ENCODE measurements at regions not wholly inside any gene's neighbourhood (a gene's known extent, or its start where the extent isn't known, plus 50 kb on each side); places are given as distances from the start of the nearest gene placed in this dataset.

DNA sequence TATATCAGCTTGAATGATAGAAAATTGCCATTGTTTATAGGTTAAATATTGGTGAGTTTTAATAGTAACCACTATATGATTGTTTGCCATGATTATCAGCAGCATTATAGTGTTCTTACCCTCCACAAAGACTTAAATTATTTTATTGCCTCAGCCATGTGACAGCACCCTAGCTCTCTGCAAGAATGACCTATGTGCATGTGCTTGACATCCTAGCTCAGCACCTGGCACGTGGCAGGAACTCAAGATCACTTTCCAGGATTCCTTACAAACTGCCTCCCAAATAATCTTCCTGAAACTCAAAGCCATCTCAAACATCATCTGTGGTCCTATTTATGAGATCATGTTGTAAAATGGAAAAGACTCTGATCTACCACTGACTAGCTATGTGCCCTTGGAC, 68.1 kb upstream of the ANKRD30A start:
- TF ChIP-seq, protein P1, sequence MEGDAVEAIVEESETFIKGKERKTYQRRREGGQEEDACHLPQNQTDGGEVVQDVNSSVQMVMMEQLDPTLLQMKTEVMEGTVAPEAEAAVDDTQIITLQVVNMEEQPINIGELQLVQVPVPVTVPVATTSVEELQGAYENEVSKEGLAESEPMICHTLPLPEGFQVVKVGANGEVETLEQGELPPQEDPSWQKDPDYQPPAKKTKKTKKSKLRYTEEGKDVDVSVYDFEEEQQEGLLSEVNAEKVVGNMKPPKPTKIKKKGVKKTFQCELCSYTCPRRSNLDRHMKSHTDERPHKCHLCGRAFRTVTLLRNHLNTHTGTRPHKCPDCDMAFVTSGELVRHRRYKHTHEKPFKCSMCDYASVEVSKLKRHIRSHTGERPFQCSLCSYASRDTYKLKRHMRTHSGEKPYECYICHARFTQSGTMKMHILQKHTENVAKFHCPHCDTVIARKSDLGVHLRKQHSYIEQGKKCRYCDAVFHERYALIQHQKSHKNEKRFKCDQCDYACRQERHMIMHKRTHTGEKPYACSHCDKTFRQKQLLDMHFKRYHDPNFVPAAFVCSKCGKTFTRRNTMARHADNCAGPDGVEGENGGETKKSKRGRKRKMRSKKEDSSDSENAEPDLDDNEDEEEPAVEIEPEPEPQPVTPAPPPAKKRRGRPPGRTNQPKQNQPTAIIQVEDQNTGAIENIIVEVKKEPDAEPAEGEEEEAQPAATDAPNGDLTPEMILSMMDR (IDR thresholded peaks at IDR 0.05; ENCODE audit: insufficient read depth, low read depth, low read length): no peak
- TF ChIP-seq EZH2 (IDR thresholded peaks at IDR 0.05; ENCODE audit: insufficient read depth, low read length): no peak

Measured in astrocyte (in vitro differentiated cells and primary cell).